ENCODE measurements at regions not wholly inside any gene's neighbourhood (a gene's known extent, or its start where the extent isn't known, plus 50 kb on each side); places are given as distances from the start of the nearest gene placed in this dataset.

GRCh38 chr10:33734393-33735155 is 400.1 kb upstream of the NRP1 start:
- TF ChIP-seq POLR2AphosphoS5 (IDR thresholded peaks at IDR 0.05; ENCODE audit: low read depth, low read length) (no peak), TAF1 (IDR thresholded peaks at IDR 0.05; ENCODE audit: borderline replicate concordance, insufficient read depth, low read length) (no peak), SIN3A (IDR thresholded peaks at IDR 0.05; ENCODE audit: borderline replicate concordance, insufficient read depth, low read length) (no peak), FOXP2 (optimal IDR thresholded peaks at IDR 0.05; ENCODE audit: borderline replicate concordance, extremely low read depth, extremely low read length, insufficient read depth) (no peak)
- TF ChIP-seq, protein P1, sequence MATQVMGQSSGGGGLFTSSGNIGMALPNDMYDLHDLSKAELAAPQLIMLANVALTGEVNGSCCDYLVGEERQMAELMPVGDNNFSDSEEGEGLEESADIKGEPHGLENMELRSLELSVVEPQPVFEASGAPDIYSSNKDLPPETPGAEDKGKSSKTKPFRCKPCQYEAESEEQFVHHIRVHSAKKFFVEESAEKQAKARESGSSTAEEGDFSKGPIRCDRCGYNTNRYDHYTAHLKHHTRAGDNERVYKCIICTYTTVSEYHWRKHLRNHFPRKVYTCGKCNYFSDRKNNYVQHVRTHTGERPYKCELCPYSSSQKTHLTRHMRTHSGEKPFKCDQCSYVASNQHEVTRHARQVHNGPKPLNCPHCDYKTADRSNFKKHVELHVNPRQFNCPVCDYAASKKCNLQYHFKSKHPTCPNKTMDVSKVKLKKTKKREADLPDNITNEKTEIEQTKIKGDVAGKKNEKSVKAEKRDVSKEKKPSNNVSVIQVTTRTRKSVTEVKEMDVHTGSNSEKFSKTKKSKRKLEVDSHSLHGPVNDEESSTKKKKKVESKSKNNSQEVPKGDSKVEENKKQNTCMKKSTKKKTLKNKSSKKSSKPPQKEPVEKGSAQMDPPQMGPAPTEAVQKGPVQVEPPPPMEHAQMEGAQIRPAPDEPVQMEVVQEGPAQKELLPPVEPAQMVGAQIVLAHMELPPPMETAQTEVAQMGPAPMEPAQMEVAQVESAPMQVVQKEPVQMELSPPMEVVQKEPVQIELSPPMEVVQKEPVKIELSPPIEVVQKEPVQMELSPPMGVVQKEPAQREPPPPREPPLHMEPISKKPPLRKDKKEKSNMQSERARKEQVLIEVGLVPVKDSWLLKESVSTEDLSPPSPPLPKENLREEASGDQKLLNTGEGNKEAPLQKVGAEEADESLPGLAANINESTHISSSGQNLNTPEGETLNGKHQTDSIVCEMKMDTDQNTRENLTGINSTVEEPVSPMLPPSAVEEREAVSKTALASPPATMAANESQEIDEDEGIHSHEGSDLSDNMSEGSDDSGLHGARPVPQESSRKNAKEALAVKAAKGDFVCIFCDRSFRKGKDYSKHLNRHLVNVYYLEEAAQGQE (IDR thresholded peaks at IDR 0.05; ENCODE audit: insufficient read depth in 1 of 2, low read depth in 2 of 2, low read length in 2 of 2): no peak

DNA sequence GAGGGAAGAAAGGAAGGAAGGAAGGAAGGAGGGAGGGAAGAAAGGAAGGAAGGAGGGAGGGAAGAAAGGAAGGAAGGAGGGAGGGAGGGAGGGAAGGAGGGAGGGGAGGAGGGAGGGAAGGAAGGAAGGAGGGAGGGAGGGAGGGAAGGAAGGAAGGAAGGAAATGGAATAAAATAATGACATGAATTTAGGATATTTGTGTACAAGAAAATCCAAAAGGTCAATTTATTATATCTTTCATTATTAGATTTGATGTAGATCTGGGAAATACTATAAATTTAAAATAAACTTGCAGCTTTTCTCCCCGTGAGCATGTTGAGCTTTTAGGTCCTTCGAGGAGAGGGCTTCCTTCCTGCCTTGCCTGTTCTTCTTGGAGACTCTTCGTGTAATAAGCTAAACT is 398.6 kb upstream of the NRP1 start:
- no peak for TF ChIP-seq POLR2AphosphoS5 (IDR thresholded peaks at IDR 0.05; ENCODE audit: low read depth, low read length)
- no peak for TF ChIP-seq TAF1 (IDR thresholded peaks at IDR 0.05; ENCODE audit: borderline replicate concordance, insufficient read depth, low read length)
- TF ChIP-seq SIN3A (IDR thresholded peaks at IDR 0.05; ENCODE audit: borderline replicate concordance, insufficient read depth, low read length): no peak
- TF ChIP-seq FOXP2 (optimal IDR thresholded peaks at IDR 0.05; ENCODE audit: borderline replicate concordance, extremely low read depth, extremely low read length, insufficient read depth): no peak
- TF ChIP-seq, protein P1 (IDR thresholded peaks at IDR 0.05; ENCODE audit: insufficient read depth in 1 of 2, low read depth in 2 of 2, low read length in 2 of 2): no peak

DNA sequence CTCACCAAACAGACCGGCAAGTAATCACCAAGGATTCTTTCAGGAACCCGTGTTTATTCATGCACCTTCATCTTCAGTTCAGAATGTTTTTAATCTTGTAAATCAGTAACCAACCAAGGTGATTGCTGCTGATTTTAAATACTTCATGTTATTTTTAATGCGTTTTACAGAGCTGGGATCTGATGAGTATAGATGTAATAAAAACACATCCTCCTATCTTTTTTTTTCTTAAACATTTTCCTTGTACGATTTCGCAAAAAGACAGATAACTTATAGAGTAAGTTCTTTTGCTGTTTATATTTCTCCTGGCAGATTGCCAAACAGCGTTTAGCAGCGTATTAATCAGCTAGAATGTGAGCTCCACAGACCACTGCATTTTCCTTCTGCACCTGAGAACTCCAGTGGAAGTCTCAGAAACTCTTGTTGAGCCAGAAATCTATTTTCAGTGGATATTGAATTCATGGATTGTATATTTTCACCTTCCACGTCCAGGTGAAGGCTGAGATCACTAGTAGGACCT is 397.8 kb upstream of the NRP1 start:
- no peak for TF ChIP-seq FOXP2 (optimal IDR thresholded peaks at IDR 0.05; ENCODE audit: borderline replicate concordance, extremely low read depth, extremely low read length, insufficient read depth)
- no peak for TF ChIP-seq SIN3A (IDR thresholded peaks at IDR 0.05; ENCODE audit: borderline replicate concordance, insufficient read depth, low read length)
- TF ChIP-seq POLR2AphosphoS5 (IDR thresholded peaks at IDR 0.05; ENCODE audit: low read depth, low read length): no peak
- TF ChIP-seq, protein P1 (IDR thresholded peaks at IDR 0.05; ENCODE audit: insufficient read depth in 1 of 2, low read depth in 2 of 2, low read length in 2 of 2): no peak
- TF ChIP-seq TAF1 (IDR thresholded peaks at IDR 0.05; ENCODE audit: borderline replicate concordance, insufficient read depth, low read length): no peak

DNA sequence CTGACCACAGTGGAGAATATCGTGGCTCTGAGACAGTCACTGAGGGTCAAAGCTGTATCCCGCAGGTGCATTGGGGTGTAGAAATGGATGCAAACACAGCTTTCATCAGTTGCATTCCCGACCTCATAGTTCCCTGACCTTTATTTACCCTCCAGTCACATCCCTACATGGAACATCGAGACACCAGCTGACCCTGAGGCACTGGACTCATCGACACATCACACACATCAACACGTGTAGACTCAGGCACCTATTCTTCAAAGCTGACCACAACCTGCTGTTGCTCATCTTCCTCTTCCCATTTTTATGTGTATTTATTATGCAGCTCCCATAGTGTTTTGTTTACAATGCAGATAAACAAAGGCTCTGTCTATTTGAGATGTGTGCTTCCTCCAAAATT is 396.9 kb upstream of the NRP1 start:
- TF ChIP-seq TAF1 (IDR thresholded peaks at IDR 0.05; ENCODE audit: borderline replicate concordance, insufficient read depth, low read length) (no peak), FOXP2 (optimal IDR thresholded peaks at IDR 0.05; ENCODE audit: borderline replicate concordance, extremely low read depth, extremely low read length, insufficient read depth) (no peak), SIN3A (IDR thresholded peaks at IDR 0.05; ENCODE audit: borderline replicate concordance, insufficient read depth, low read length) (no peak), POLR2AphosphoS5 (IDR thresholded peaks at IDR 0.05; ENCODE audit: low read depth, low read length) (no peak)
- TF ChIP-seq, protein P1 (IDR thresholded peaks at IDR 0.05; ENCODE audit: insufficient read depth in 1 of 2, low read depth in 2 of 2, low read length in 2 of 2): no peak

Data from PFSK-1 (cell line).